Retinal pigment epithelial cell (primary cell): ENCODE measurements at regions not wholly inside any gene's neighbourhood (a gene's known extent, or its start where the extent isn't known, plus 50 kb on each side); places are given as distances from the start of the nearest gene placed in this dataset.

Experiments used
- DNase-seq: peaks from one replicate; pipeline ENCODE4 v3.0.0-alpha.2; 2010; ENCODE audit warnings: low read depth
- H3K4me3 ChIP-seq: 2 replicates; pipeline ENCODE4 v1.5.1; 2011; ENCODE audit warnings: mild to moderate bottlenecking, low read length, control low read depth, moderate library complexity
- TF ChIP-seq, protein P1 (sequence below): conservative IDR thresholded peaks from 2 replicates; pipeline ENCODE4 v1.5.1; 2011; ENCODE audit warnings: low read depth, low read length, control low read depth, inconsistent platforms

DNA sequence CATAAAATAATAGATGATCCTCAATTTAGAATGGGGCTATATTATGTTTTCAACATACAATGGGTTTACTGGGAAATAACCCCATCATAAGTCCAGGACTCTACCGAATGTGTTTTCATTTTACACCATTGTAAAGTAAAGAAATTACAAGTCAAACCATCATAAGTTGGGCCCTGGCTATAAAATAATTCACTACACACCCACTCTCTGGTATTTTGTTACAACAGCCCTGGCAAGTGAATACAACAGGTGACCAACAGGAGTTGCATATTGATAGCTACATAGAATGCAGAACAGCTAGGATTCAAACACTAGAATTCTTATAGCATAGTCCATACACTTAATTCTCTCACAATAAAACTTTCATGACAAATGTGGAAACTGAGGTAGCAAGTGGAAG, 673.0 kb upstream of the CA10 start:
- DNase-seq: no peak
- no peak overlapping the region for H3K4me3 ChIP-seq
- TF ChIP-seq, protein P1, sequence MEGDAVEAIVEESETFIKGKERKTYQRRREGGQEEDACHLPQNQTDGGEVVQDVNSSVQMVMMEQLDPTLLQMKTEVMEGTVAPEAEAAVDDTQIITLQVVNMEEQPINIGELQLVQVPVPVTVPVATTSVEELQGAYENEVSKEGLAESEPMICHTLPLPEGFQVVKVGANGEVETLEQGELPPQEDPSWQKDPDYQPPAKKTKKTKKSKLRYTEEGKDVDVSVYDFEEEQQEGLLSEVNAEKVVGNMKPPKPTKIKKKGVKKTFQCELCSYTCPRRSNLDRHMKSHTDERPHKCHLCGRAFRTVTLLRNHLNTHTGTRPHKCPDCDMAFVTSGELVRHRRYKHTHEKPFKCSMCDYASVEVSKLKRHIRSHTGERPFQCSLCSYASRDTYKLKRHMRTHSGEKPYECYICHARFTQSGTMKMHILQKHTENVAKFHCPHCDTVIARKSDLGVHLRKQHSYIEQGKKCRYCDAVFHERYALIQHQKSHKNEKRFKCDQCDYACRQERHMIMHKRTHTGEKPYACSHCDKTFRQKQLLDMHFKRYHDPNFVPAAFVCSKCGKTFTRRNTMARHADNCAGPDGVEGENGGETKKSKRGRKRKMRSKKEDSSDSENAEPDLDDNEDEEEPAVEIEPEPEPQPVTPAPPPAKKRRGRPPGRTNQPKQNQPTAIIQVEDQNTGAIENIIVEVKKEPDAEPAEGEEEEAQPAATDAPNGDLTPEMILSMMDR: no peak

DNA sequence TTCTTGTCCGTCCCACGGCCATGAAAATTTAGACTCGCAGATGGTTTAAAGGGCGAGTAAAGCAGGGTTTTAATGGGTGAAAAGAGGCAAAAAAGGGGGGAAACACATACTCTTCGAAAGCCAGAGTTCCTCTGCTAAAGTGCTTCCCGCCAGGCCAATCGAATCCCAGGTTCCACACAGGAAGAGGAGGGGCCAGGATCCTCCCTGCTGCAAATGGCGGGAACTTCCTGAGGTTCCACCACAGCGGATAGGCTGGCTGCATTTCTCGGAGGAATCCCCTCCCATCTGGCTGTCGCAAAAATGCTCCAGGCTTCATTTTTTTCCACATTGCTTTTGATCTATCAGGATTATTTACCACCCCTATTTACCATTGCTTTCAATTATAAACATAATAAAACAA, 670.1 kb upstream of the CA10 start:
- H3K4me3 ChIP-seq: no peak overlapping the region
- DNase-seq: no peak
- TF ChIP-seq, protein P1: no peak

DNA sequence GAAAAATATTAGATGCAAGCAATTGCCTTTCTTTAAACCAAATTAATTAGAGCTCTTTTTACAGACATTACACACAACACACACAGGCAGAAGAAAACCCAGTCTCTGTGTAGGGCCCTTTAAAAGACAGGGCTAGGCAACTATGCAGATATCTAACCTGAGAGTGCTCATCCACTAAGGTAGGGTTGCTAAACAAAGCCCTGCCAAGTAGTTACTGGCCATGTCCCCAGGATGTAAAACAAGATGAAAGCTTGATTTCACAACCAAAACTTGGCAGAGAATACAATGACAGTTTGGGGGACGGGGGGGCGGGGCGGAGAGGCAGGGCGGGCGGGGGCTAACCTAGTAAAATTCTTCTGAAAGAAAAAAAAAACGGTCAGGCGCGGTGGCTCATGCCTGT, 669.0 kb upstream of the CA10 start:
- TF ChIP-seq, protein P1: no peak
- DNase-seq: no peak
- H3K4me3 ChIP-seq: no peak overlapping the region

DNA sequence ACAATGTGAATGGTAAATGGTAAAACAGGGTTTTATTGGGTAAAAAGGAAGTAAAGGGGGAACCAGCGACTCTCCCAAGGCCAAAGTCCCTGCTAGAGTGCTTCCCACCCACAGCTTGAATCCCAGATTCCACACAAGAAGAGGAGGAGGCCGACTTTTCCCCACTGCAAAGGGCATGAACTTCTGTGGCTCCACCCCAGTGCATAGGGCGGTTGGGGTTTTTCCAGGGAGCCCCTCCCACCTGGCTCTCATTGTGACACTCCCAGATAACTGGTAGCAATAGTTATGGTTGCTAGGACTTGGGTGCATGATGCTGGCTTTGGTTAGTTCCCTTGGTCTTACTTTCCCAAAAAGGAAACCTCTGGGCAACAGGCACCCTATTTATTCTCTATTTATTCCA, 666.0 kb upstream of the CA10 start:
- DNase-seq: no peak
- TF ChIP-seq, protein P1: no peak
- no peak overlapping the region for H3K4me3 ChIP-seq

DNA sequence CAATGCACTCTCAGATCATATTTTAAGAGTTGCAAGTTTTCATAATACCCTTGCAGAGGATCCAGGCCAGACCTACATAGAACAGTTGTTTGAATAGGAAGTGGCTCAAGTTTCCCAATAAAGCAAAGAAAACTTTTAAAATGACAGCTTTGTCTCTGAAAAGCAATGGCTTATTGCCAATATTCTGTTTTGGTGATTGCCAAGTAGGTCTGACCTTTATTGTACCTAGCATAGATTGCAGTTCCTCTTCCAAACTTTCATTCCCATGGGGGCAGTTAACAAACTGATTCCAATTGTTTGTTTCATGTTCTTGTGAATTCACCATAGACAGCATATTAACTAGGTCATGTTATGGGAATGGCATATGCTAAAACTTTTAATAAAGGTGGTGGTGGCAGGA, 664.6 kb upstream of the CA10 start:
- no peak for DNase-seq
- TF ChIP-seq, protein P1: no peak
- H3K4me3 ChIP-seq: no peak overlapping the region

DNA sequence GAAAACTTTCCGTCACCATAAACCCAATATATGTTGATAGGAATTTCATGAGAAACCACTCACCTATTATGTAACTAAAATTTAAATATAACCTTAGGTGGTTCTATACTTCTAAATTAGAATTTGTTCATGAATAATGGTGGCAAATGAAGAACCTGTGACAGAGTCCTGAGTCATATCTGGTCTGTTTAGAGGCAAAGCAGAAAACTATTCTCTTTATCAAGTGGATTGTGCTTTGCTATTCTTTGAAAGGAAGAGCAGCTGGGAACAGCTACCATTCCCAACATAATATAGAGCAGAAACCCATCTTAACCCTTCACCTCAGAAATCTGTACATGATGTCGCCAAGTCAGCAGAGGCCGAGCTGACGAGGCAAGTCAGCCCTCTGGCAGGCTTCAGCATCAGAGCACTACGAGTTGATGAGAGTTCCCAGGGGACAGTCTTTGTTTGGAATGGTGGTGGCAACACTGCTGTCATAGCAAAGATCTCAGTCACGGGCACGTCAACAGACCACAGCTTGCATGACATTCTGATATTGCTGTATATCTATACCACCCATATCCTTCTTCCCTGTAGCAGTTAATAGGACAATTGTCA, 631.9 kb upstream of the CA10 start:
- no peak for DNase-seq

DNA sequence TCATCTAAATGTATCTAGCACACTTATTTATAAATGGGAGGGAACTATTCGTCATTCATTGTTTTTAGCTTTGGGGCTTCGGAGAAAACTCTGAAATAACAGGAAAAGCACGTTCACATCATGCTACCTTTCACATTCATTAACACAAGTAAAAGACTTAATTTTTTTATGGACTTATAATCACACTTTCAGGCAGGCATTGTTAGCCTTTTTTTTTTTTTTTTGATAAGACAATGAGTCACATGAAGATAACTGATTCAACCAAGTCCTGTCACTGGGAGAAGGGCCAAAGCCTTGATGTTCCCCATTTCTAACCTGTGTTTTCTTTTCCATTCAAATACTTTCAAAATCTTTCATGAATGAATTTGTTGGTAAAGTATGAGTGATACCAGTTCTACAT, 631.3 kb upstream of the CA10 start:
- TF ChIP-seq, protein P1: no peak
- H3K4me3 ChIP-seq: no peak overlapping the region
- DNase-seq: no peak

More for the DNA sequence above, 631.9 kb upstream of the CA10 start:
- TF ChIP-seq, protein P1: no peak
- H3K4me3 ChIP-seq: no peak overlapping the region
